Kidney glomerular epithelial cell (primary cell): ENCODE measurements at regions not wholly inside any gene's neighbourhood (a gene's known extent, or its start where the extent isn't known, plus 50 kb on each side); places are given as distances from the start of the nearest gene placed in this dataset.

Source experiments
- DNase-seq: peaks from one replicate; lab custom pipeline; 2025; lab: John Stamatoyannopoulos, UW

GRCh38 chr13:33953203-33953602 lies 135.3 kb downstream of the RFC3 start:
- DNase-seq, result no peak

GRCh38 chr13:33953781-33954180 lies 135.8 kb downstream of the RFC3 start:
- DNase-seq, result no peak

- no peak for DNase-seq
These were observed 138.4 kb downstream of the RFC3 start for GRCh38 chr13:33956346-33956745.

GRCh38 chr13:33957497-33957905 lies 139.6 kb downstream of the RFC3 start:
- DNase-seq, result no peak

- DNase-seq, result no peak
These were observed 141.0 kb downstream of the RFC3 start for GRCh38 chr13:33958964-33959363.

- DNase-seq, result no peak
These were observed 145.2 kb downstream of the RFC3 start for GRCh38 chr13:33963134-33963533.

GRCh38 chr13:33963895-33964294 lies 145.9 kb downstream of the RFC3 start:
- no peak for DNase-seq

- no peak for DNase-seq
These were observed 150.9 kb downstream of the RFC3 start for GRCh38 chr13:33968520-33969507.

GRCh38 chr13:33970746-33971561 lies 153.0 kb downstream of the RFC3 start:
- no peak for DNase-seq

- DNase-seq, result no peak
These were observed 153.5 kb downstream of the RFC3 start for GRCh38 chr13:33971562-33971819.

GRCh38 chr13:33973194-33973593 lies 155.2 kb downstream of the RFC3 start:
- no peak for DNase-seq

GRCh38 chr13:33976965-33977364 lies 159.0 kb downstream of the RFC3 start:
- DNase-seq, result no peak

GRCh38 chr13:33978653-33979052 lies 160.7 kb downstream of the RFC3 start:
- DNase-seq, result no peak

GRCh38 chr13:33992881-33993336 lies 175.0 kb downstream of the RFC3 start:
- DNase-seq, result no peak

GRCh38 chr13:33994198-33994597 lies 176.2 kb downstream of the RFC3 start:
- DNase-seq, result no peak

GRCh38 chr13:33994826-33995502 lies 177.0 kb downstream of the RFC3 start:
- no peak for DNase-seq

- no peak for DNase-seq
These were observed 178.7 kb downstream of the RFC3 start for GRCh38 chr13:33996636-33997035.

- no peak for DNase-seq
These were observed 179.6 kb downstream of the RFC3 start for GRCh38 chr13:33997574-33997973.

GRCh38 chr13:33999811-34000605 lies 182.1 kb downstream of the RFC3 start:
- DNase-seq, result no peak

- no peak for DNase-seq
These were observed 183.0 kb downstream of the RFC3 start for GRCh38 chr13:34000955-34001354.

- DNase-seq, result no peak
These were observed 183.4 kb downstream of the RFC3 start for GRCh38 chr13:34001389-34001788.

- no peak for DNase-seq
These were observed 184.2 kb downstream of the RFC3 start for GRCh38 chr13:34002141-34002540.
